SK-N-SH (cell line): ENCODE measurements at regions not wholly inside any gene's neighbourhood (a gene's known extent, or its start where the extent isn't known, plus 50 kb on each side); places are given as distances from the start of the nearest gene placed in this dataset.

Source experiments
- CTCF ChIA-PET: fragments of 300-600, 350-600 bp; formaldehyde crosslinking; extraction: SDS; loops from one replicate; lab custom pipeline; 2021; lab: Yijun Ruan, JAX
- POLR2A ChIA-PET: fragments of 350-600 bp; sonication (Branson Sonifier 250); formaldehyde crosslinking; extraction: SDS; loops from one replicate; lab custom pipeline; 2020; ENCODE audit warnings: antibody characterized with exemption, inconsistent platforms; lab: Yijun Ruan, JAX
- DNase-seq: peaks from one replicate; pipeline ENCODE4 v3.0.0; 2012
- H2AFZ ChIP-seq: fragments of 200-600 bp; sonication (generic); 2 replicates; pipeline ENCODE4 v1.8.1; 2016; ENCODE audit warnings: antibody characterized with exemption, mild to moderate bottlenecking, low read depth
- H3F3A ChIP-seq: fragments of 200-600 bp; sonication (generic); replicated peaks from 2 replicates; pipeline ENCODE3; 2016; ENCODE audit warnings: antibody characterized with exemption, mild to moderate bottlenecking; ENCODE audit not compliant: insufficient read depth
- H3K27ac ChIP-seq, 2 experiments: fragments of 200-500 bp in 1 of 2; fragments of 200-600 bp in 1 of 2; sonication (Bioruptor generic) in 1 of 2; sonication (generic), shearing (Covaris generic) in 1 of 2; 2 replicates each; pipeline versions ENCODE4 v1.5.1 to v1.6.1; 2014 to 2016; ENCODE audit warnings: low read depth in 2 of 2, inconsistent platforms in 1 of 2, low read length in 1 of 2, mild to moderate bottlenecking in 1 of 2, mixed read lengths in 1 of 2
- H3K27me3 ChIP-seq: fragments of 200-600 bp; sonication (generic), shearing (Covaris generic); 2 replicates; pipeline ENCODE4 v1.6.1; 2016; ENCODE audit warnings: mixed run types; ENCODE audit not compliant: insufficient read depth
- H3K36me3 ChIP-seq, 2 experiments: fragments of 200-500 bp in 1 of 2; fragments of 200-600 bp in 1 of 2; sonication (Bioruptor generic) in 1 of 2; sonication (generic) in 1 of 2; replicated peaks in 1 of 2; 2 replicates each; pipeline versions ENCODE3 to v1.5.1; 2014 to 2016; ENCODE audit warnings: low read length in 1 of 2, mild to moderate bottlenecking in 1 of 2; ENCODE audit not compliant: insufficient read depth in 2 of 2, control insufficient read depth in 1 of 2
- H3K4me1 ChIP-seq, 2 experiments: fragments of 200-500 bp in 1 of 2; fragments of 200-600 bp in 1 of 2; sonication (Bioruptor generic) in 1 of 2; sonication (generic), shearing (Covaris generic) in 1 of 2; 2 replicates each; pipeline versions ENCODE4 v1.5.1 to v1.6.1; 2014 to 2016; ENCODE audit warnings: low read depth in 1 of 2, low read length in 1 of 2, mixed run types in 1 of 2; ENCODE audit not compliant: insufficient read depth in 2 of 2, control insufficient read depth in 1 of 2
- H3K4me2 ChIP-seq: fragments of 200-600 bp; sonication (generic), shearing (Covaris generic); 2 replicates; pipeline ENCODE4 v1.6.1; 2017; ENCODE audit warnings: mixed run types
- H3K4me3 ChIP-seq, 2 experiments: fragments of 200-500 bp in 1 of 2; fragments of 200-600 bp in 1 of 2; sonication (Bioruptor generic) in 1 of 2; sonication (generic), shearing (Covaris generic) in 1 of 2; 2 replicates each; pipeline versions ENCODE4 v1.5.1 to v1.8.1; 2014 to 2016; ENCODE audit warnings: low read depth in 2 of 2, inconsistent platforms in 1 of 2, low read length in 1 of 2, mild to moderate bottlenecking in 1 of 2, mixed read lengths in 1 of 2, moderate library complexity in 1 of 2
- H3K79me2 ChIP-seq: fragments of 200-600 bp; sonication (generic); 2 replicates; pipeline ENCODE4 v1.8.1; 2017; ENCODE audit warnings: mild to moderate bottlenecking; ENCODE audit not compliant: insufficient read depth
- H3K9ac ChIP-seq: fragments of 200-600 bp; sonication (generic); 2 replicates; pipeline ENCODE4 v1.6.1; 2017; ENCODE audit warnings: mixed run types
- H3K9me2 ChIP-seq: fragments of 200-600 bp; sonication (generic); 2 replicates; pipeline ENCODE4 v1.6.1; 2017; ENCODE audit warnings: mixed run types
- H3K9me3 ChIP-seq: fragments of 200-600 bp; sonication (generic); 2 replicates; pipeline ENCODE4 v1.6.1; 2017; ENCODE audit warnings: mixed run types, mild to moderate bottlenecking, moderate library complexity
- H4K20me1 ChIP-seq: fragments of 200-600 bp; sonication (generic); 2 replicates; pipeline ENCODE4 v1.6.1; 2017; ENCODE audit warnings: mild to moderate bottlenecking, mixed run types; ENCODE audit not compliant: insufficient read depth
- CTCF ChIP-seq: fragments of 200-600 bp; sonication (generic); IDR thresholded peaks from 2 replicates; pipeline ENCODE4 v1.6.1; 2017; ENCODE audit warnings: antibody characterized with exemption, mild to moderate bottlenecking, moderate library complexity
- ELF1 ChIP-seq: IDR thresholded peaks from 2 replicates; pipeline ENCODE4 v1.4.0; 2012
- EP300 ChIP-seq, 2 experiments: IDR thresholded peaks; 2 replicates each; pipeline versions ENCODE4 v1.4.0 to v1.6.1; 2012; ENCODE audit warnings: borderline replicate concordance in 1 of 2, low read depth in 1 of 2, low read length in 1 of 2
- FOXJ3 ChIP-seq: sonication (generic); formaldehyde crosslinking; IDR thresholded peaks from 2 replicates; pipeline ENCODE4 v1.5.1; 2020; ENCODE audit warnings: mild to moderate bottlenecking, missing genetic modification reagents
- IRF3 ChIP-seq: fragments of 150-350 bp; IDR thresholded peaks from 2 replicates; pipeline ENCODE4 v1.6.1; 2016; ENCODE audit warnings: mild to moderate bottlenecking, low read depth, low read length
- JUND ChIP-seq: IDR thresholded peaks from 2 replicates; pipeline ENCODE4 v1.4.0; 2012
- MXI1 ChIP-seq: IDR thresholded peaks from 2 replicates; pipeline ENCODE4 v1.6.1; 2012; ENCODE audit warnings: mild to moderate bottlenecking, low read depth, low read length, improper control_type of control experiment
- NRF1 ChIP-seq: IDR thresholded peaks from 2 replicates; pipeline ENCODE4 v1.6.1; 2012; ENCODE audit warnings: low read depth, mild to moderate bottlenecking, low read length
- RFX5 ChIP-seq: IDR thresholded peaks from 2 replicates; pipeline ENCODE4 v1.6.1; 2012; ENCODE audit warnings: mild to moderate bottlenecking, improper control_type of control experiment, low read length
- RXRA ChIP-seq: IDR thresholded peaks from 2 replicates; pipeline ENCODE4 v1.4.0; 2012; ENCODE audit warnings: low read depth, mild to moderate bottlenecking, borderline replicate concordance
- SMC3 ChIP-seq: IDR thresholded peaks from 2 replicates; pipeline ENCODE4 v1.6.1; 2012; ENCODE audit warnings: low read depth, low read length, improper control_type of control experiment
- TCF12 ChIP-seq: IDR thresholded peaks from 2 replicates; pipeline ENCODE4 v1.4.0; 2012
- WGBS: methylation state at CpG from one replicate; pipeline ENCODE4 v1.1.6; 2017; ENCODE audit warnings: low lambda C conversion rate; 5-methylcytosine and 5-hydroxymethylcytosine counted together

- no peak overlapping the region for H3K27ac ChIP-seq
- H3K9me2 ChIP-seq = no peaks in the 10 kb centered on the region
- no peaks in the 10 kb centered on the region for H3K27me3 ChIP-seq
- H3K4me1 ChIP-seq = peaks cover 11 to 26% of the 10 kb centered on the region in 2 experiments
- DNase-seq = no peak
- POLR2A ChIA-PET = no interaction called here
- H2AFZ ChIP-seq = no peak overlapping the region
- no peaks in the 10 kb centered on the region for H3K9me3 ChIP-seq
- H3K4me3 ChIP-seq = no peak overlapping the region
- H3K4me2 ChIP-seq = no peak overlapping the region
- H4K20me1 ChIP-seq = no peaks in the 10 kb centered on the region
- CTCF ChIA-PET = interaction anchor here (0.7 to 1.5 kb wide), 3 partner anchors 12 to 26 kb away, joined by 3 to 4 read pairs (median 4); no protein-coding TSS in a partner anchor
- H3K79me2 ChIP-seq = no peaks in the 10 kb centered on the region
- 89% methylated on average over 3 of the region's 3 CpGs for WGBS
- H3K36me3 ChIP-seq = no peaks in the 10 kb centered on the region
- TF ChIP-seq RFX5 (no peak), MXI1 (no peak), JUND (no peak), NRF1 (no peak), RXRA (no peak), IRF3 (no peak), TCF12 (no peak), SMC3 (no peak), EP300 (IDR thresholded peaks at IDR 0.05; ENCODE audit: borderline replicate concordance in 1 of 2, low read depth in 1 of 2, low read length in 1 of 2) (no peak), FOXJ3 (CRISPR knock-in tag) (no peak)
- no peak overlapping the region for H3K9ac ChIP-seq
- peaks cover 3% of the 10 kb centered on the region for H3F3A ChIP-seq
These were observed 51.8 kb upstream of the CCDC167 start for GRCh38 chr6:37551446-37551845.

- ChIA-PET CTCF (interaction anchor here (1.3 to 1.5 kb wide), 2 partner anchors 13 to 25 kb away, joined by 4 read pairs; no protein-coding TSS in a partner anchor), POLR2A (no interaction called here)
- no peak overlapping the region for H3K27ac ChIP-seq
- H3K9me3 ChIP-seq = no peaks in the 10 kb centered on the region
- H3K79me2 ChIP-seq = no peaks in the 10 kb centered on the region
- H3K4me2 ChIP-seq = no peak overlapping the region
- peaks cover 11 to 30% of the 10 kb centered on the region in 2 experiments for H3K4me1 ChIP-seq
- WGBS = 60% methylated on average over 3 of the region's 3 CpGs
- no peaks in the 10 kb centered on the region for H4K20me1 ChIP-seq
- no peak overlapping the region for H2AFZ ChIP-seq
- no peaks in the 10 kb centered on the region for H3K9me2 ChIP-seq
- DNase-seq = no peak
- no peak for TF ChIP-seq ELF1
- TF ChIP-seq JUND = no peak
- no peak for TF ChIP-seq TCF12
- no peak for TF ChIP-seq CTCF
- no peak overlapping the region for H3K4me3 ChIP-seq
- H3K36me3 ChIP-seq = no peaks in the 10 kb centered on the region
- no peaks in the 10 kb centered on the region for H3K27me3 ChIP-seq
- H3K9ac ChIP-seq = no peak overlapping the region
- peaks cover 3% of the 10 kb centered on the region for H3F3A ChIP-seq
These were observed 51.3 kb upstream of the CCDC167 start for GRCh38 chr6:37551002-37551401.
